SK-N-SH (cell line): ENCODE measurements at regions not wholly inside any gene's neighbourhood (a gene's known extent, or its start where the extent isn't known, plus 50 kb on each side); places are given as distances from the start of the nearest gene placed in this dataset.

Source experiments
- CTCF ChIP-seq: fragments of 200-600 bp; sonication (generic); IDR thresholded peaks from 2 replicates; pipeline ENCODE4 v1.6.1; 2017; ENCODE audit warnings: antibody characterized with exemption, mild to moderate bottlenecking, moderate library complexity
- MXI1 ChIP-seq: IDR thresholded peaks from 2 replicates; pipeline ENCODE4 v1.6.1; 2012; ENCODE audit warnings: mild to moderate bottlenecking, low read depth, low read length, improper control_type of control experiment
- RFX5 ChIP-seq: IDR thresholded peaks from 2 replicates; pipeline ENCODE4 v1.6.1; 2012; ENCODE audit warnings: mild to moderate bottlenecking, improper control_type of control experiment, low read length

GRCh38 chr9:134266418-134266817, 59.8 kb upstream of the RXRA start:
- TF ChIP-seq CTCF (no peak), RFX5 (no peak), MXI1 (no peak)
